AG09309 (cell line): ENCODE measurements at regions not wholly inside any gene's neighbourhood (a gene's known extent, or its start where the extent isn't known, plus 50 kb on each side); places are given as distances from the start of the nearest gene placed in this dataset.

Experiments
- DNase-seq: peaks from one replicate; pipeline ENCODE4 v3.0.0-alpha.2; 2010; ENCODE audit warnings: low read depth
- H3K4me3 ChIP-seq: 2 replicates; pipeline ENCODE4 v1.5.1; 2011; ENCODE audit warnings: mild to moderate bottlenecking, low read depth, low read length, moderate library complexity; ENCODE audit not compliant: control insufficient read depth
- TF ChIP-seq, protein P1 (sequence below): IDR thresholded peaks from 2 replicates; pipeline ENCODE4 v1.5.1; 2011; ENCODE audit warnings: mild to moderate bottlenecking, low read depth, low read length, inconsistent platforms; ENCODE audit not compliant: insufficient read depth, control insufficient read depth; ENCODE audit errors: missing control alignments

DNA sequence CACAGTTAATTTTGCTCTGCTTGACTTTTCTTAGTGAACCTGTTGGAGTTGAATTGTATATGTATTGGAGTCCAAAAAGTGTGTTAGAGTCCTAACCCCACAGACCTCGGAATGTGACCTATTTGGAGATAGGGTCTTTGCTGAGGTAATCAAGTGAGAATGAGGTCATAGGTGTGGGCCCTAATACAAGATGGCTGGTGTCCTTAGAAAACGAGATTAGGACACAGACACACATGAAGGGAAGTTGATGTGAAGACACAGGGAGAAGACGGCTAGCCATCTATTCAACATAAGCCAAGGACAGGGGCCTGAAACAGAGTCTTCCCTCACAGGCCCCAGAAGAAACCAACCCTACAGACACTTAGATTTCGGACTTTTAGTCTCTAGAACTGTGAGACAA, 260.6 kb upstream of the NEBL start:
- TF ChIP-seq, protein P1, sequence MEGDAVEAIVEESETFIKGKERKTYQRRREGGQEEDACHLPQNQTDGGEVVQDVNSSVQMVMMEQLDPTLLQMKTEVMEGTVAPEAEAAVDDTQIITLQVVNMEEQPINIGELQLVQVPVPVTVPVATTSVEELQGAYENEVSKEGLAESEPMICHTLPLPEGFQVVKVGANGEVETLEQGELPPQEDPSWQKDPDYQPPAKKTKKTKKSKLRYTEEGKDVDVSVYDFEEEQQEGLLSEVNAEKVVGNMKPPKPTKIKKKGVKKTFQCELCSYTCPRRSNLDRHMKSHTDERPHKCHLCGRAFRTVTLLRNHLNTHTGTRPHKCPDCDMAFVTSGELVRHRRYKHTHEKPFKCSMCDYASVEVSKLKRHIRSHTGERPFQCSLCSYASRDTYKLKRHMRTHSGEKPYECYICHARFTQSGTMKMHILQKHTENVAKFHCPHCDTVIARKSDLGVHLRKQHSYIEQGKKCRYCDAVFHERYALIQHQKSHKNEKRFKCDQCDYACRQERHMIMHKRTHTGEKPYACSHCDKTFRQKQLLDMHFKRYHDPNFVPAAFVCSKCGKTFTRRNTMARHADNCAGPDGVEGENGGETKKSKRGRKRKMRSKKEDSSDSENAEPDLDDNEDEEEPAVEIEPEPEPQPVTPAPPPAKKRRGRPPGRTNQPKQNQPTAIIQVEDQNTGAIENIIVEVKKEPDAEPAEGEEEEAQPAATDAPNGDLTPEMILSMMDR, result no peak
- H3K4me3 ChIP-seq, result no peak overlapping the region
- no peak for DNase-seq

DNA sequence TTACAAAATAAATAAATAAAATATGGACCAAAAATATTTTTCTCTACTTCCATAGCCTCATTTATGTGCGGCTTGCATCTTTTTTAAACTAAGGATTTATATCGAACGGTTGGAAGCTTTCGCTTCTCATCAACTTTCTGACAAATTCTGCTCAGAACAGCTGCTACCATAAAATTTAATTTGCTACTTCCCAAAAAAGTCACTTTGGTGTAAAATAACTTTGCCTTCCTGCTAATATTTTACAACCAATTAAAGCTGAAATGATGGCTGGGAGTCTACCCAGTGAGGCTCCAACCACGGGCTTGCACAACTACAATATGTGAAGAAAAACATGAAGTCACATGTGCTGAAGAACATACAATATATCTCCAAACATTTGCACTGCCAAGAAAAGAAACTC, 253.1 kb upstream of the NEBL start:
- no peak for DNase-seq
- TF ChIP-seq, protein P1, result no peak
- no peak overlapping the region for H3K4me3 ChIP-seq

- no peak overlapping the region for H3K4me3 ChIP-seq
- TF ChIP-seq, protein P1, result no peak
- DNase-seq, result no peak
Measured at GRCh38 chr10:21146436-21146789, 249.3 kb upstream of the NEBL start.

DNA sequence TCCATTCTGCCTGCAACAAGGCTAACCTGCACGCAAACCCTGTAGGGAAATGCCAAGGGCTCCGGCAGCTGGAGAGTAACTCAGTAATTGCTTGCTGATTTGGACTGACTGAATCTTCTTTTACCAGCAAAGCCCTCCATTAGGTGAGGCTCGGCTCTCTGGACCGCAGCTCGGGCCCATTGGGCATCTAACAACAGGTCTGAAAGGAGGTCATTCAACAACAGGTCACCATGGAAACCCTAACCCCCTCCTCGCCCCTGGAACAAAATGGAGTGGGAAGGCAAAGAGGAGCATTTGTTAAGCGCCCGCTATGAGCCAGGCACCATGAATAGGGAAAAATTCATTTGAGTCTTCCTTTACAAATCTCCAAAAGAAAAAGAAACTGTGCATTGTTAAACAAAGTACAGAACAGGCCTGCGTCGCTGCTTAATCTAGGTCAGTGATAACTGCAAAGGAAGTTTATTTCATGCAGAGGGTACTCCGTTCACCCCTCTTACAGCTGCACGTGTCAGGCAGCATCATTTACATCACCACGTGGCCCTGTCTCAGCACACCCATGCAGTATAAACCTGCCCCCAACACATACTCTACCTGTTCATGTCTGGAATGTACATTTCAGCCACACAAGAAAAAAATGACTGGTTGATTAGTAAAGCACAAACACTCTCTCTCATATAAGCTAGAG, 248.8 kb upstream of the NEBL start:
- no peak overlapping the region for H3K4me3 ChIP-seq
- DNase-seq, result no peak

DNA sequence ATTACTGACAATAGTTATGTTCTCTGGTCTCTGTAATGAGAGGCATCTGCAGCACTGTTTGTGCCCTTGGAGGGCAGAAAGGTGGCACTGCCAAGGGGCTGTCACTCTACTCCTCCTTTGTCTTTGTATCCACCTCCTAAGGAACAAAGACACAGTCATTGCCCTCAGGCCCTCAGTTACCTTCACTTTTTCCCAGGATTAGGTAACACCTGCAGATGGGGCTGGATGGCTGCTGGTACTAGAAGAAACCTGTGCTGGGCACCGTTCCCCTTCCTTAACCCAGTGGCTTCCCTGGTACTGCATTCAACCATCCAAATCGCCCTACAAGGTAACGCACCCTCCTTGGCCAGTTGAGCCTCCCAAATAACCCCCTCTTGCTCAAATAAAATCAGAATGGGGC, 246.9 kb upstream of the NEBL start:
- DNase-seq, result no peak
- H3K4me3 ChIP-seq, result no peak overlapping the region
- TF ChIP-seq, protein P1, result no peak

More for the DNA sequence above, 248.8 kb upstream of the NEBL start:
- TF ChIP-seq, protein P1, result no peak

DNA sequence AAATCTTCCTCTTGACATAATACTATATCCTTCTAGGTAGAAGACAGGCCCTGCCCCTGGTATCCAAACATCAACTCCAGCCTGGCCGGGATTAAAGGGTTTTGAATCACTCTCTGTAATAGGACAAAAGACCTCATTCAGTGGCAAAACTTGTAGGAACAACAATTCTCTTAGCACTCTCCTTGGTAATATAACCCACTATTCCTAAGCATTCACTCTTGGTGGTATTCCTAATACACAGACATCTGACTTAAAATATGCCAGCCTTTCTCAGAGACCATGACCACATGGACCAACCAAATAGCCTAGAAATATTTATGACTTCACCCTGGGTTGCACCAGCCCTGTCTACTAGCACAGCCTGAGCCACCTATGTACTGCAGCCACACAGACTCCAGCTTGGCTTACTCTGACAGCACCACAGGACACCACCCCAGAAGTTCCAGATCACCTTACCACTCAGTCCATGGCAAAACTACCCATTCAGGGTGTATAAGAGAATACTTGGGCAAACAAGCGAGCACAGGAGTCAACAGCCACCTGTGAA, 244.9 kb upstream of the NEBL start:
- TF ChIP-seq, protein P1, result no peak
- DNase-seq, result no peak
- no peak overlapping the region for H3K4me3 ChIP-seq
